ENCODE measurements at regions not wholly inside any gene's neighbourhood (a gene's known extent, or its start where the extent isn't known, plus 50 kb on each side); places are given as distances from the start of the nearest gene placed in this dataset.
"Not testable (repeated sequence)": the region's sequence is repeated elsewhere in the genome, so short reads cannot be mapped to it uniquely, and the experiment has no call there.

GRCh38 chr2:63735263-63735662, 106.4 kb upstream of the UGP2 start:
- POLR2A ChIA-PET = interaction anchor here (0.6 kb wide), 1 partner anchor 105 kb away, joined by 3 read pairs; no protein-coding TSS in a partner anchor
- TF ChIP-seq CTCF (IDR thresholded peaks at IDR 0.05; ENCODE audit: control extremely low read depth, extremely low read depth, low read depth, missing control alignments) = no peak
- CTCF ChIA-PET = interaction anchor here (0.8 to 1.7 kb wide), 4 partner anchors 9 to 44 kb away, joined by 3 to 4 read pairs (median 4); no protein-coding TSS in a partner anchor
- no peak for DNase-seq (ENCODE audit: extremely low spot score)

GRCh38 chr2:63735931-63736330, 105.8 kb upstream of the UGP2 start:
- POLR2A ChIA-PET = no interaction called here
- CTCF ChIA-PET = interaction anchor here (0.8 to 1.7 kb wide), 4 partner anchors 8 to 45 kb away, joined by 3 to 4 read pairs (median 4); no protein-coding TSS in a partner anchor

GRCh38 chr2:63736354-63736753, 105.3 kb upstream of the UGP2 start:
- no peak for TF ChIP-seq CTCF (IDR thresholded peaks at IDR 0.05; ENCODE audit: control extremely low read depth, extremely low read depth, low read depth, missing control alignments)
- no peak for DNase-seq (ENCODE audit: extremely low spot score)
- ChIA-PET POLR2A (no interaction called here), CTCF (interaction anchor here (0.9 to 1.7 kb wide), 3 partner anchors 13 to 45 kb away, joined by 3 to 4 read pairs (median 3); no protein-coding TSS in a partner anchor)

More at GRCh38 chr2:63735931-63736330, 105.8 kb upstream of the UGP2 start:
- TF ChIP-seq CTCF (IDR thresholded peaks at IDR 0.05; ENCODE audit: control extremely low read depth, extremely low read depth, low read depth, missing control alignments) = no peak
- DNase-seq (ENCODE audit: extremely low spot score) = no peak

GRCh38 chr2:63737081-63737751, 104.5 kb upstream of the UGP2 start:
- no peak for DNase-seq (ENCODE audit: extremely low spot score)
- ChIA-PET CTCF (interaction anchor here (0.9 kb wide), 1 partner anchor 12 kb away, joined by 3 read pairs; no protein-coding TSS in a partner anchor), POLR2A (no interaction called here)
- TF ChIP-seq CTCF (IDR thresholded peaks at IDR 0.05; ENCODE audit: control extremely low read depth, extremely low read depth, low read depth, missing control alignments) = no peak

- TF ChIP-seq CTCF (IDR thresholded peaks at IDR 0.05; ENCODE audit: control extremely low read depth, extremely low read depth, low read depth, missing control alignments) = no peak
- ChIA-PET CTCF (interaction anchor here (1.2 kb wide), 1 partner anchor 27 kb away, joined by 3 read pairs; no protein-coding TSS in a partner anchor), POLR2A (no interaction called here)
- DNase-seq (ENCODE audit: extremely low spot score) = no peak
Measured at GRCh38 chr2:63738019-63738418, 103.7 kb upstream of the UGP2 start.

GRCh38 chr2:63739180-63739579, 102.5 kb upstream of the UGP2 start:
- CTCF ChIA-PET = interaction anchor here (1.2 kb wide), 1 partner anchor 26 kb away, joined by 3 read pairs; no protein-coding TSS in a partner anchor
- DNase-seq (ENCODE audit: extremely low spot score); POLR2A ChIA-PET: not testable (repeated sequence)

- no peak for TF ChIP-seq CTCF (IDR thresholded peaks at IDR 0.05; ENCODE audit: control extremely low read depth, extremely low read depth, low read depth, missing control alignments)
- POLR2A ChIA-PET = no interaction called here
- no peak for DNase-seq (ENCODE audit: extremely low spot score)
- CTCF ChIA-PET = no interaction called here
Measured at GRCh38 chr2:63740020-63740419, 101.7 kb upstream of the UGP2 start.
